SK-N-MC (cell line): ENCODE measurements at regions not wholly inside any gene's neighbourhood (a gene's known extent, or its start where the extent isn't known, plus 50 kb on each side); places are given as distances from the start of the nearest gene placed in this dataset.

Source experiments
- DNase-seq: peaks from one replicate; pipeline ENCODE4 v3.0.0-alpha.2; 2011; ENCODE audit warnings: low read depth, low spot score
- H3K27ac ChIP-seq: fragments of 200-600 bp; sonication (generic); 2 replicates; pipeline ENCODE4 v1.5.1; 2016; ENCODE audit warnings: mixed run types
- H3K36me3 ChIP-seq: fragments of 200-600 bp; sonication (generic); 2 replicates; pipeline ENCODE4 v1.6.1; 2017; ENCODE audit warnings: antibody characterized with exemption, low read length, mixed read lengths; ENCODE audit not compliant: insufficient read depth
- H3K4me3 ChIP-seq: fragments of 200-600 bp; sonication (generic); 2 replicates; pipeline ENCODE4 v1.5.1; 2016
- H3K9ac ChIP-seq: fragments of 200-600 bp; sonication (generic); 2 replicates; pipeline ENCODE4 v1.8.0; 2017; ENCODE audit warnings: mixed run types, mixed read lengths; ENCODE audit not compliant: insufficient read length
- H3K9me3 ChIP-seq: fragments of 200-600 bp; sonication (generic); 2 replicates; pipeline ENCODE4 v1.6.1; 2017; ENCODE audit warnings: low read depth, mild to moderate bottlenecking, antibody characterized with exemption, low read length, moderate library complexity, mixed read lengths
- EZH2 ChIP-seq: fragments of 200-600 bp; sonication (generic); IDR thresholded peaks from one replicate; pipeline ENCODE4 v1.6.1; 2017; ENCODE audit warnings: antibody characterized with exemption
- FOXP2 ChIP-seq: optimal IDR thresholded peaks from 2 replicates; pipeline ENCODE3; 2011; ENCODE audit warnings: mild to moderate bottlenecking, moderate library complexity; ENCODE audit not compliant: insufficient read depth; ENCODE audit errors: extremely low read length, control extremely low read depth
- POLR2AphosphoS5 ChIP-seq: IDR thresholded peaks from 2 replicates; pipeline ENCODE4 v1.6.1; 2012; ENCODE audit warnings: mild to moderate bottlenecking, low read depth, low read length, borderline replicate concordance

DNA sequence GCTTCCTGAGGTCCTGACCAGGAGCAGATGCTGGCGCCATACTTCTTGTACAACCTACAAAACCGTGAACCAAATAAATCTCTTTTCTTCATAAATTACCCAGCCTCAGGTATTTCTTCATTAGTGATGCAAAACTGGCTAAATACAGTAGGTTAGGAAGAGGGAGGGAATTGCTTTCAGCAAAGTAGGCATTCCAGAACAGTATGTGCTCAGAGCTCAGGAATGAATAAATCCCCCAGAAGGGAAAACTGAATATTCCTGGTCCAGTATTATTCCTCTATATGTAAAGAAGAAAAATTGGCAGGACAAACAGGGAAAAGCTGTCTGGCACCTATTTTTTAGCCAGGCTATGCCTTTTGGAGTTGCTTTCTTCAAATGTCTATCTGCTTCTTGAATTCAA is 577.1 kb downstream of the PSAT1 start:
- no peak for TF ChIP-seq POLR2AphosphoS5
- no peak for TF ChIP-seq EZH2
- TF ChIP-seq FOXP2, result no peak
- Histone ChIP-seq H3K27ac (no peak overlapping the region), H3K4me3 (no peak overlapping the region), H3K9me3 (no peaks in the 10 kb centered on the region), H3K9ac (no peak overlapping the region), H3K36me3 (no peaks in the 10 kb centered on the region)
- DNase-seq, result no peak

DNA sequence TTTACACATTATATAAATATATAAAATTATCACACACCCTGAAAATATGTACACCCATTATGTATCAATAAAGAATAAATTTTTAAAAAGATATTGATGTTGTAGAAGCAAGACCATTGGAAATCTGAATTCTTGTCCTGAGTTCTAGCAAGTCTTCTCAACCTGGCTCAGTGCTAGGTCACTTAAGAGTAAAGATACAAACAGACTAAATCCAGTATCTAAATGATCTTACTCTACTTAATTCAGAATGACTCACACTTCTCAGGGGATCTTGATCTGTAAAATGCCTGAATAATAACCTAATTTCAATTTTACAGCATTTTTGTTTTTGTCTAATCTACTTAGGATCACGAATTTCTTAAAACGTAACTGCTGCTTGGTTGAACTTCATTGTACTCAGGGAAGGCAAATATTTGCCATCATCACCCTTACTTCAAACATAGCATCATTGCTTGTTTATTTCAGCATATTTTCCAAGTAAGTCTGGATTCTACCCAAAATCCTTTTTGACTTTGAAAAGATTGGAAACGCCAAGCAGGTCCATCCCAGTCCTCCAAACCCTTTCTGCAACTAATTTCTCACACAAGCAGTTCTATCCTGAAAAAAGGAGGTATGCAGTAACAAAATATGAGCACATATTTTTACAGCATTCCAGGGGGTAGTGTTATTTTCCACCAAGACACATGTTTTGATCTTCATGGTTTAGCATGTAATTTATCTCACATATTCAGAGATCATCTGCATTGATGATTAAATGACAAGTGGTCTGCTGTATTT is 582.6 kb downstream of the PSAT1 start:
- Histone ChIP-seq H3K36me3 (no peaks in the 10 kb centered on the region), H3K9me3 (no peaks in the 10 kb centered on the region), H3K27ac (no peak overlapping the region), H3K9ac (no peak overlapping the region), H3K4me3 (no peak overlapping the region)
- no peak for DNase-seq
- TF ChIP-seq FOXP2 (no peak), EZH2 (no peak), POLR2AphosphoS5 (no peak)

DNA sequence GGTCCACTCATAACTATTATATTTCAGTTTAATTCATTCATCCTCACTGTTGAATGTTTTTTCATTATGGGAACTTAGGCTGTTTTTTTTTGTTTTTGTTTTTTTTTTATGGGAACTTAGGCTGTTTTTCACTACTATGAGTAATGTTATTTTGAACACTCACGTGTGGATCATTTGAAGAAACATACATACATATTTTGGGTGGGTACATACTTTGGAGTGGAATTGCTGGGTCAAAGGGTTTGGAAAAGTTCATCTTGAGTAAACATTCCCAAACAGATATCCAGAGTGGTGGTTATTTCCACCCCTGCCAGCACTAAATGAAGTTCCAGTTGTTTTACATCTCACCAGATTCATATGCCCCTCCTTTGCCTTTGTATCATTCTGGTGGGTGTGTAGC is 584.4 kb downstream of the PSAT1 start:
- TF ChIP-seq FOXP2 (no peak), POLR2AphosphoS5 (no peak)
- no peak overlapping the region for H3K9ac ChIP-seq
- no peaks in the 10 kb centered on the region for H3K36me3 ChIP-seq
- no peaks in the 10 kb centered on the region for H3K9me3 ChIP-seq
- no peak overlapping the region for H3K4me3 ChIP-seq
- DNase-seq, result no peak
- H3K27ac ChIP-seq, result no peak overlapping the region

DNA sequence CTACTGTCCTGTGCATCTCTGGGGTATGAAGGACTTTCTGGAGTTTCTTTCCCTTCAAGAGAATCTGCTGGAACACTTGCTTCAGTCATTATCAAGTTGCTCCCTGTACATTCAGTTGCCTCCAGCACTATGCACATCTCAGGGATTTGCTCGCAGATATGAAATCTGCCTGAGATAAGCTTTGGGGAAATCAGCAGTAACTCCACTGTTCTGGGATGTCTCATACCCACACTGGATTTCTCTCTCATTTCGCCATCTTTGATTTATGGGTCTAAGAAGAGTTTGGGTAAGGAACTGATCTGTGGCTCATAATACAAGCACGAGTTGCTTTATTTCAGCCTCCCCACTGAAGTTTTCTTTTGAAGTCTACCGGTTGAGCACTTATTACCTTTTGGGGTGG is 585.6 kb downstream of the PSAT1 start:
- no peak for TF ChIP-seq POLR2AphosphoS5
- TF ChIP-seq FOXP2, result no peak
- no peak overlapping the region for H3K4me3 ChIP-seq
- no peak overlapping the region for H3K27ac ChIP-seq
- no peaks in the 10 kb centered on the region for H3K9me3 ChIP-seq
- H3K9ac ChIP-seq, result no peak overlapping the region
- no peaks in the 10 kb centered on the region for H3K36me3 ChIP-seq
- no peak for DNase-seq

DNA sequence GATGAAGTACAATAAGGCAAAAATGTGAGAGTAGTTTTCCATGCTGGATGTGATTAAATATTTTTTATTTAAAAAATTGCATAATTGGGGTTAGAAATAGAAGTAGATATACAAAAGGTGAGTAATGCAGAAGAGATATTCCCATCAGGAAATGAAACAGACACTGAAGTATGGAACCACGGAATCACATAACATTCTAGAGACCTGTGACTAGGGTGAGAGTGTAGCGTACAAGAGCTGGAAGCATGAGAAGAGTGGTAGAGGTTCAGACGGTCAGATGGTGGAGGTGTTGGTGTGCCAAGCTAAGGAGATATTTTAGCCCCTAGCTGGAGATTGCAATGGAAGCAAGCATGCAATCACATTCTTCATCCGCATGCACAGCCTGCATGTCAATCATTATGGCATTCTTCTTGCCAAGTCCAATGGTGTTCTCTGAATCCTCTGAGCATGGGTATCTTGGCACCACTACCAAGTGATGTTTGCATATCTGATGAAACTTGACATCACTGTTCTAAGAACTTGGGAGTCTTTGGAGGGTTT is 587.8 kb downstream of the PSAT1 start:
- no peaks in the 10 kb centered on the region for H3K36me3 ChIP-seq
- TF ChIP-seq EZH2 (no peak), POLR2AphosphoS5 (no peak), FOXP2 (no peak)
- no peak overlapping the region for H3K27ac ChIP-seq
- no peak overlapping the region for H3K9ac ChIP-seq
- no peak for DNase-seq
- H3K9me3 ChIP-seq, result no peaks in the 10 kb centered on the region
- no peak overlapping the region for H3K4me3 ChIP-seq

DNA sequence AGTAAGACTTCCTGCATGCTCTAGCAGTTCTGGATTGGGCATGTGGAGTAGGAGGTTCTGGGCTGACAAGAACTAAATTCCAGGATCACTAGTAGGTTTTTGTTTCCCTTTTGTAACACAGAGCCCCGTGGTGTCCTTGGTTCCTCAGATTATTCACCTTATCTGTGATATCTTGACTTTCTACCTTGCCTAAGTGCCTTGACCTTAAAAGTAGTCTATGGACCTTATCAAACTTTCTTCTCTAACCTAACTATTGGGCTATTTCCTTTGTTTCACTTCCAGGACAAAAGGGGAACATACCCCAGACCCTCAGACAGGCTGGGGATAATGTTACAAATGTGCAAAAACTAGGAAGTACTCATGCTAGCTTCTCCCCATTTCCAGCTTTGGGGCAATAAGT is 595.3 kb downstream of the PSAT1 start:
- Histone ChIP-seq H3K4me3 (no peak overlapping the region), H3K9me3 (no peaks in the 10 kb centered on the region), H3K9ac (no peak overlapping the region), H3K27ac (no peak overlapping the region), H3K36me3 (no peaks in the 10 kb centered on the region)
- TF ChIP-seq POLR2AphosphoS5, result no peak
- TF ChIP-seq FOXP2, result no peak
- no peak for TF ChIP-seq EZH2
- DNase-seq, result no peak

DNA sequence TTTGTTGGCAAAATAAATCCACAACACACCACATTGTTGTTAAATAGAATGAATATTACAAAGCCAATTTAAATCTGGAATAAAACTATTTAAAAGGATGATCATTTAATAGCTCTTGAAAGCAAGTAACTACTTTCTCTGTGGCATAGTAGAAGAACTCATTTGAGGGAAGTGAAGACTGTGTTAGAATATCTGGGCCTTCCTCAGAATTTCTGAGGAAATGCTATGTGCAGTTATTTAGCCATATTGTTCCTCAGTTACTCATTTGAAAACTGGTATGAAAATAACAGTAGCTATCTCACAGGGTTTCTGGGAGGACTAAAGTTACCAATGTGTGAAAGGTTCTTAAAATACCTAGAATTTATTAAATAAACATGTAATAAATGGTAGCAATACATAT is 595.8 kb downstream of the PSAT1 start:
- Histone ChIP-seq H3K36me3 (no peaks in the 10 kb centered on the region), H3K4me3 (no peak overlapping the region), H3K27ac (no peak overlapping the region), H3K9ac (no peak overlapping the region), H3K9me3 (no peaks in the 10 kb centered on the region)
- no peak for DNase-seq
- TF ChIP-seq FOXP2, result no peak
- TF ChIP-seq POLR2AphosphoS5, result no peak
- no peak for TF ChIP-seq EZH2

DNA sequence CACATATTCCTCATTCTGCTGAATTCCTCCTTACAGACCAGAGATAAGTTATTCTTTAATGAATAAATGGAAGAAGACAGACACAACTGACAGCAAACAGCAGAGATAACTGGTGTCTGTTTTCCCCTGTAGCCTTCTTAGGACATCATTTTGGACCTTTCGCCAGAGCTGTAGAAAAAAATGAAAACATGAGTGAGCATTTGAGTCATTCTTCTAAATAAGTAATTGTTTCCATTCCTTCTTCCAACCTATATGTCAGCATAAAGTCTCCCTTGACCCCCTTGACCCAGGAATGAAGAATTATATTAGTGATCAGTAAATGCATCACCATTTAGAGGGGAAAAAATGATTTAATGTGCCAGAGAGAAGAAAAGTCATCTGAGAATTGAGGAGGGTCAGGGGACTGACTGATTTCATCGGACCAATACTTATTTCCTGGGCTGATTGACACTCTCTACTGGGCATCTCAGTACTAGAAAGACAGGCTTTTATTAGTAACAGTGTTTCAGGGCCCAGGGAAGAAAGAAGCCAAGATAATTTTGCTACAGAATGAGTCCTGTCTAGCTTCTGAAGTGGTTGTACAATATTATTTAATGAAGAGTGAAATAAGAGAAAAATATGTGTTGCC is 597.0 kb downstream of the PSAT1 start:
- Histone ChIP-seq H3K36me3 (no peaks in the 10 kb centered on the region), H3K9me3 (no peaks in the 10 kb centered on the region), H3K9ac (no peak overlapping the region), H3K27ac (no peak overlapping the region), H3K4me3 (no peak overlapping the region)
- DNase-seq, result no peak
- no peak for TF ChIP-seq EZH2
- TF ChIP-seq FOXP2, result no peak
